Smooth muscle cell (in vitro differentiated cells): ENCODE measurements at regions not wholly inside any gene's neighbourhood (a gene's known extent, or its start where the extent isn't known, plus 50 kb on each side); places are given as distances from the start of the nearest gene placed in this dataset.
A peak's percentile ranks its signal among the peaks of the same experiment; 100 is the strongest.

Source experiments
- DNase-seq: peaks from one replicate; lab custom pipeline; 2025; ENCODE audit not compliant: unreplicated experiment; lab: John Stamatoyannopoulos, UW
- H2AFZ ChIP-seq: fragments of 200-600 bp; sonication (generic); 2 replicates; pipeline ENCODE4 v1.6.0; 2016; ENCODE audit warnings: antibody characterized with exemption, low read depth, mild to moderate bottlenecking
- H3F3A ChIP-seq: fragments of 200-600 bp; sonication (generic); 2 replicates; pipeline ENCODE4 v1.6.0; 2017; ENCODE audit warnings: antibody characterized with exemption, low read depth
- H3K27ac ChIP-seq: fragments of 200-600 bp; sonication (generic); 2 replicates; pipeline ENCODE4 v1.5.1; 2016; ENCODE audit warnings: low read depth, mild to moderate bottlenecking
- H3K27me3 ChIP-seq: fragments of 200-600 bp; sonication (generic); 2 replicates; pipeline ENCODE4 v1.6.1; 2016; ENCODE audit warnings: low read depth, mild to moderate bottlenecking
- H3K36me3 ChIP-seq: fragments of 200-600 bp; sonication (generic); 2 replicates; pipeline ENCODE4 v1.5.1; 2016; ENCODE audit warnings: low read depth
- H3K4me1 ChIP-seq: fragments of 200-600 bp; sonication (generic); 2 replicates; pipeline ENCODE4 v1.5.1; 2016; ENCODE audit warnings: low read depth
- H3K4me2 ChIP-seq: fragments of 200-600 bp; sonication (generic); 2 replicates; pipeline ENCODE4 v1.6.0; 2016; ENCODE audit warnings: mild to moderate bottlenecking
- H3K4me3 ChIP-seq: fragments of 200-600 bp; sonication (generic); 2 replicates; pipeline ENCODE4 v1.5.1; 2016; ENCODE audit warnings: mild to moderate bottlenecking
- H3K79me2 ChIP-seq: fragments of 200-600 bp; sonication (generic); 2 replicates; pipeline ENCODE4 v1.6.0; 2016; ENCODE audit warnings: low read depth, mild to moderate bottlenecking
- H3K9ac ChIP-seq: fragments of 200-600 bp; sonication (generic); 2 replicates; pipeline ENCODE4 v1.6.0; 2016; ENCODE audit warnings: low read depth
- H3K9me3 ChIP-seq: fragments of 200-600 bp; sonication (generic); replicated peaks from 2 replicates; pipeline ENCODE4 v1.5.1; 2016; ENCODE audit warnings: low read depth
- H4K20me1 ChIP-seq: fragments of 200-600 bp; sonication (generic); 2 replicates; pipeline ENCODE4 v1.6.0; 2016; ENCODE audit warnings: low read depth
- WGBS: methylation state at CpG from one replicate; pipeline ENCODE4 v1.1.7; 2016; ENCODE audit warnings: low lambda C conversion rate; 5-methylcytosine and 5-hydroxymethylcytosine counted together
- TF ChIP-seq, protein P1 (sequence below): fragments of 200-600 bp; sonication (generic); IDR thresholded peaks from 2 replicates; pipeline ENCODE4 v1.5.1; 2017; ENCODE audit warnings: borderline replicate concordance, mild to moderate bottlenecking, antibody characterized with exemption; ENCODE audit not compliant: insufficient read depth, poor library complexity, severe bottlenecking

DNA sequence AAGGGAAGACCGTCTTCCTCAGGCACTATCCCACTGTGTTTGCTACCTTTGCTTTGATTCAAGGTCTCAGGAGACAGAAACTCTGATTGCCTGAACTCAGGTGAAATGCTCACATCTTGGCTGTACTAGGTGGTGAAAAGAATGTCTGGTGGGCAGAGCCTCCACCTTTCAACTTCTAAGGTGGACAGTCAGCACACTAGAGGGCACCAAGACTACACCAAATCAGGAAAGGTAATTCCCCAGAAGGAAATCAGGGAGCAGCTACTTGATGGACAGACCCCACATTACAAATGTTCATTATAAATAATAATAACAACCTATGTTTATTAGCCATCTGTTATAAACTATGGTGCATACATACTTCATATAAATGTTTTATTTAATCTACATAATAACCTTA, 220.9 kb downstream of the ATG4C start:
- Histone ChIP-seq H2AFZ (no peak overlapping the region), H3K4me3 (no peak overlapping the region), H3F3A (no peaks in the 10 kb centered on the region), H3K9ac (no peak overlapping the region), H3K27ac (no peak overlapping the region), H3K27me3 (peaks cover 16% of the 10 kb centered on the region), H3K36me3 (no peaks in the 10 kb centered on the region), H3K4me2 (no peak overlapping the region), H4K20me1 (no peaks in the 10 kb centered on the region), H3K79me2 (no peaks in the 10 kb centered on the region), H3K9me3 (no peaks in the 10 kb centered on the region), H3K4me1 (peaks cover 10% of the 10 kb centered on the region)
- 67% methylated on average over 1 of the region's 1 CpG for WGBS
- DNase-seq, result no peak
- TF ChIP-seq, protein P1, sequence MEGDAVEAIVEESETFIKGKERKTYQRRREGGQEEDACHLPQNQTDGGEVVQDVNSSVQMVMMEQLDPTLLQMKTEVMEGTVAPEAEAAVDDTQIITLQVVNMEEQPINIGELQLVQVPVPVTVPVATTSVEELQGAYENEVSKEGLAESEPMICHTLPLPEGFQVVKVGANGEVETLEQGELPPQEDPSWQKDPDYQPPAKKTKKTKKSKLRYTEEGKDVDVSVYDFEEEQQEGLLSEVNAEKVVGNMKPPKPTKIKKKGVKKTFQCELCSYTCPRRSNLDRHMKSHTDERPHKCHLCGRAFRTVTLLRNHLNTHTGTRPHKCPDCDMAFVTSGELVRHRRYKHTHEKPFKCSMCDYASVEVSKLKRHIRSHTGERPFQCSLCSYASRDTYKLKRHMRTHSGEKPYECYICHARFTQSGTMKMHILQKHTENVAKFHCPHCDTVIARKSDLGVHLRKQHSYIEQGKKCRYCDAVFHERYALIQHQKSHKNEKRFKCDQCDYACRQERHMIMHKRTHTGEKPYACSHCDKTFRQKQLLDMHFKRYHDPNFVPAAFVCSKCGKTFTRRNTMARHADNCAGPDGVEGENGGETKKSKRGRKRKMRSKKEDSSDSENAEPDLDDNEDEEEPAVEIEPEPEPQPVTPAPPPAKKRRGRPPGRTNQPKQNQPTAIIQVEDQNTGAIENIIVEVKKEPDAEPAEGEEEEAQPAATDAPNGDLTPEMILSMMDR, result peak; percentile 28

DNA sequence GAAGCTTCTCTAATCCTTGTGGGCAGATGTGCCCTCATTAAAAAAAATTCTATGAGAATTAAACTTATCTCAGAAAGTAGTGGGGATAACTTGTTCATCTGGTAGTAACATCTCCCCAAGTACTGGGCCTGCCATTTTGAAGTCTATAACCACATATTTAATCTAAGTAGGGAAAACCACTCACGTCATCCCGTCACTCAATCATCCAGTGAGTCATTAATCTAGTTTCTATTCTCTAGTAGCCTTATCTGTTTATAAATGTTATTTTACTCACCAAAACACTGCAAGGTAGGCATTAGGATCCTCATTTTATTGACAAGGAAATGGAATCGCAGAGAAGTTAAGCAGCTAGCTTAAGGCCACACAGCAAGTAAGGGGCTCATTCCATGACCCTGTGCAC, 221.9 kb downstream of the ATG4C start:
- Histone ChIP-seq H3K9ac (no peak overlapping the region), H3K9me3 (no peaks in the 10 kb centered on the region), H3F3A (no peaks in the 10 kb centered on the region), H2AFZ (no peak overlapping the region), H4K20me1 (no peaks in the 10 kb centered on the region), H3K4me1 (peaks cover 5% of the 10 kb centered on the region), H3K4me3 (no peak overlapping the region), H3K79me2 (no peaks in the 10 kb centered on the region), H3K36me3 (no peaks in the 10 kb centered on the region), H3K27ac (no peak overlapping the region), H3K27me3 (peaks cover 13% of the 10 kb centered on the region), H3K4me2 (no peak overlapping the region)
- TF ChIP-seq, protein P1, result no peak
- DNase-seq, result no peak
- 87% methylated on average over 3 of the region's 3 CpGs for WGBS

DNA sequence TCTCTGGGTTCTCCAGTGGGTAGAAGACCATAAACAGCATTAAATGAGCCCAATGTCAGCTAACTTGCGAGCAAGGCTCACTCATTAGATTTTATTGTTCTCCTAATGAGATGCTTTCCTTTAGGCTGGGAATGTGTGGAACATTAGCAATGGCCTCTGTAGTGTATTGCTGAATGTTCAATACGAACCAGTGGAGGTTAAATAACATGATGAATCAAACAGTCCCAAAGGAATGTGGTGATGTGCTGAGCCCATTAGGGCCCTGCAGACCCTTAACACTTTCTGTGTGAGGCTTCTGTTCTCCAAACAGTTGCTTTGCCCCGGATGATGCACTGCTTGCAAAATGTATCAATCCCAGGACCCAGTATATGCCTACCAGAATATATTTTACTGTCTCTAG, 225.5 kb downstream of the ATG4C start:
- Histone ChIP-seq H3F3A (no peaks in the 10 kb centered on the region), H3K4me3 (no peak overlapping the region), H3K27ac (no peak overlapping the region), H3K9ac (no peak overlapping the region), H4K20me1 (no peaks in the 10 kb centered on the region), H2AFZ (no peak overlapping the region), H3K9me3 (no peaks in the 10 kb centered on the region), H3K36me3 (no peaks in the 10 kb centered on the region), H3K4me2 (no peak overlapping the region), H3K27me3 (no peaks in the 10 kb centered on the region), H3K79me2 (no peaks in the 10 kb centered on the region), H3K4me1 (peaks cover 14% of the 10 kb centered on the region)
- WGBS, result 86% methylated on average over 3 of the region's 3 CpGs
- TF ChIP-seq, protein P1, result no peak
- no peak for DNase-seq

DNA sequence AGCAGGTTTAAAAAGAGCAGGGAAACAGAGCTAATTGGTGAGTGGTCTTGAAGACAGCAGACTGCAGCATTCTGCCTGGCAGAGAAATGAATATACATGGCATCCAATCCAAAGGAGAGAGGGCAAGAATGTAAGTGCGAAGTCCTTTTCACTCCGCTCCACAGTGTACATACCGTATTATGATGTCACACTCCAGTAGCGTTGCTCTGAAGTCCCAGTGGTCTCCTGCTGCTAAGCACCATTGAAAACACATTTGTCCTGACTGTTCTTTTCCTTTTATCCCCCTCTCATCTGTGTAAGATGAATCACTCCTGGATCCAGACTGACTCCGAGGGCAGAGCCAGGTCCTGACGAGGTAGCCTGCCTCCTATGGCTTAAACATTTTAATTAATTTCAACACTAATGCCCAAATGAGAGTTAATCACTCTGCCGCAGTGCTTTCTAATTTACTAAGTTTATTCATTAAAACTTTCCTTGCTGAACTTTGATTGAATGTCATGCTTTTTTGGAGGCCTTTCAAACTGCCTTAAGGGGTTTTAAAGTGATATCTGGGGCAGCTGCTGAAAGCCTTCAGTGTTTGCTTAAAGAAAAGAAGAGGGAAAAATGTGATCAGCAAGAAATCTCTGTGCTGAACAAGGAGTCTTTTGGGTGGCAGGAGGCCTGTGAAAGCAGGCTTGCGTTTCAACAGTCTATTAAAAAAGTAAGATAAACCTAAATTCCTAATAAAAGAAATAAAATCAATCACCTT, 227.2 kb downstream of the ATG4C start:
- Histone ChIP-seq H3K4me2 (no peak overlapping the region), H3K79me2 (no peaks in the 10 kb centered on the region), H3K4me3 (no peak overlapping the region), H2AFZ (peak overlapping the region; percentile 49), H3K4me1 (peaks cover 14% of the 10 kb centered on the region), H3K27ac (no peak overlapping the region), H3K36me3 (no peaks in the 10 kb centered on the region), H3F3A (no peaks in the 10 kb centered on the region), H3K9ac (no peak overlapping the region), H4K20me1 (no peaks in the 10 kb centered on the region), H3K27me3 (no peaks in the 10 kb centered on the region), H3K9me3 (no peaks in the 10 kb centered on the region)
- 70% methylated on average over 8 of the region's 8 CpGs for WGBS
- TF ChIP-seq, protein P1, result no peak
- no peak for DNase-seq
